Stimulated activated CD4-positive, alpha-beta T cell treated with anti-CD3 and anti-CD28 coated beads, TNF-alpha, amount 100 ng/mL, for 1 hour (primary cell): ENCODE measurements at regions not wholly inside any gene's neighbourhood (a gene's known extent, or its start where the extent isn't known, plus 50 kb on each side); places are given as distances from the start of the nearest gene placed in this dataset.
"Not testable (repeated sequence)": the region's sequence is repeated elsewhere in the genome, so short reads cannot be mapped to it uniquely, and the experiment has no call there.

Source experiments
- DNase-seq, 3 donors: peaks; one replicate each; pipeline ENCODE4 v3.0.0-alpha.2; 2020; ENCODE audit warnings: low read depth in 3 of 3, low spot score in 1 of 3

- DNase-seq: no peak
Measured at GRCh38 chr16:61435346-61435745, 600.9 kb downstream of the CDH8 start.

- no peak for DNase-seq
Measured at GRCh38 chr16:61432421-61432820, 603.8 kb downstream of the CDH8 start.

- no peak for DNase-seq
Measured at GRCh38 chr16:61421111-61421510, 615.1 kb downstream of the CDH8 start.

- no peak for DNase-seq
Measured at GRCh38 chr16:61419791-61420190, 616.4 kb downstream of the CDH8 start.

- not testable (repeated sequence) for DNase-seq
Measured at GRCh38 chr16:61418802-61419201, 617.4 kb downstream of the CDH8 start.

- DNase-seq: no peak
Measured at GRCh38 chr16:61415126-61415525, 621.1 kb downstream of the CDH8 start.

GRCh38 chr16:61413021-61413420, 623.2 kb downstream of the CDH8 start:
- no peak for DNase-seq

- no peak for DNase-seq
Measured at GRCh38 chr16:61412562-61412961, 623.7 kb downstream of the CDH8 start.

- DNase-seq: no peak
Measured at GRCh38 chr16:61409604-61410003, 626.6 kb downstream of the CDH8 start.

GRCh38 chr16:61403386-61403785, 632.9 kb downstream of the CDH8 start:
- no peak for DNase-seq

GRCh38 chr16:61391896-61392295, 644.3 kb downstream of the CDH8 start:
- no peak for DNase-seq

GRCh38 chr16:61390965-61391637, 645.1 kb downstream of the CDH8 start:
- DNase-seq: no peak

GRCh38 chr16:61385392-61386071, 650.7 kb downstream of the CDH8 start:
- DNase-seq: no peak

- DNase-seq: no peak
Measured at GRCh38 chr16:61382435-61382834, 653.8 kb downstream of the CDH8 start.

GRCh38 chr16:61379311-61379710, 656.9 kb downstream of the CDH8 start:
- DNase-seq: no peak

- DNase-seq: no peak
Measured at GRCh38 chr16:61374071-61374470, 662.2 kb downstream of the CDH8 start.

GRCh38 chr16:61371881-61372280, 664.4 kb downstream of the CDH8 start:
- no peak for DNase-seq

- no peak for DNase-seq
Measured at GRCh38 chr16:61371388-61371787, 664.9 kb downstream of the CDH8 start.

- DNase-seq: no peak
Measured at GRCh38 chr16:61370564-61370963, 665.7 kb downstream of the CDH8 start.

GRCh38 chr16:61366006-61366405, 670.2 kb downstream of the CDH8 start:
- DNase-seq: no peak

- no peak for DNase-seq
Measured at GRCh38 chr16:61364990-61365389, 671.2 kb downstream of the CDH8 start.

GRCh38 chr16:61362585-61362984, 673.7 kb downstream of the CDH8 start:
- DNase-seq: no peak

GRCh38 chr16:61344791-61345190, 691.4 kb downstream of the CDH8 start:
- DNase-seq: no peak
